ENCODE measurements at regions not wholly inside any gene's neighbourhood (a gene's known extent, or its start where the extent isn't known, plus 50 kb on each side); places are given as distances from the start of the nearest gene placed in this dataset.

GRCh38 chr7:88700725-88701124 lies 58.8 kb upstream of the ZNF804B start:
- intact Hi-C loops (cut with DNase I) = no loop called here
- DNase-seq = no peak

GRCh38 chr7:88694207-88694606 lies 65.3 kb upstream of the ZNF804B start:
- DNase-seq = no peak
- intact Hi-C loops (cut with DNase I) = no loop called here

DNA sequence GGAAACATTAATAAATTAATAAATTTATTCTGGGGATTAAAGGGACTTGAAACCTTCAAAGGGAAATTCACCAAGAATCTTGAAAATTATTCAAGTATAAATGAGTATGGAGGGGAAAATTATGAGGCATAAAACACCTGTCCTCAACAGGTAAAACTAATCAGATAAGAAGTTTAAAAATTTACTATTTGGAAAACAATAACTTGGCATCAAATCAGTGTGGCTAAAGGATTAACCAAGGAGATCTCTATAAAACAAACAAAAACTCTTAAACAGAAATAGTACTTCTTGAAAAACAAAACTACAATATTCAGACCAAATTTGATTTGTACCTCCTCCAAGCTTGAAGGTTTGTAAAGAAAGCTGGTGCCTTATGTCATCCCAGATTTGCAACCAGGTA lies 66.4 kb upstream of the ZNF804B start:
- intact Hi-C loops (cut with DNase I) = no loop called here
- no peak for DNase-seq

- intact Hi-C loops (cut with DNase I) = no loop called here
- DNase-seq = no peak
These were observed 67.0 kb upstream of the ZNF804B start for GRCh38 chr7:88692493-88692892.

GRCh38 chr7:88689821-88690220 lies 69.7 kb upstream of the ZNF804B start:
- intact Hi-C loops (cut with DNase I) = no loop called here
- no peak for DNase-seq

DNA sequence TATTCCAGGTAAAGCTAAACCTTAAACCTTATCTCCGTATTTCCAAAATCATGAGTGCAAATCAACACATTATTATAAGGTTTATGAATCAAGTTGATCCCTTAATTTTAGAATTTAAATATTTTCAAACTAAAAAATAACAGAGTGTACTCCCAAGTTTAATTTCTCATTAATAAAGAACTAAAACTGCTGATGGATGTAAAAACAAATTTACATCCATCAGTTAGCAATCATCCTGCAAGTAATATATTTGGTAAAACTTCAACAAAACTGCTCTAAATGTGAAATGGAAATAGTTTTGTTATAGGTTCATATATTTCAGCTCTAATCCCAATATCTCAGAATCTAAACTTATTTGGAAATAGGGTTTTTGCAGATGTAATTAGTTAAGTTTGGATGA lies 71.3 kb upstream of the ZNF804B start:
- intact Hi-C loops (cut with DNase I) = no loop called here
- DNase-seq = no peak

- intact Hi-C loops (cut with DNase I) = no loop called here
- no peak for DNase-seq
These were observed 72.9 kb upstream of the ZNF804B start for GRCh38 chr7:88686468-88687229.

DNA sequence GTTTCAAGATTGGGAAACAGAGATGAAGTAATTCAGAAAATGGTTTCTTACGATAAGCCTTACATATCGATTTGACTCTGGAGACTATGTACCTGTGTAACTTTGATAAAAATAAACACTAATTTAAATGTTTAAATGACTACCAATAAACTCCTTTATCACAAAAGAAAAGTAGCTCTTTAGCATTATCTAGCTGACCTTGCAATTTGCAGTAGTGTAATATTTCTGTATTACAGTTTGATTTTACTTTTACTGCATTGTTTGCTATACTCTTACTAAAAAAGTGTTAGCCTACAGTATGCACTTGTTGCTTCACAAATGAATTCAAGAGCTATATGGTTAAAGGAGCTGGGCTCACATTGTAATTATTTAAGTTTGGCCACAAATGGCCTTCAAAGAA lies 77.8 kb upstream of the ZNF804B start:
- intact Hi-C loops (cut with DNase I) = no loop called here
- no peak for DNase-seq

GRCh38 chr7:88670536-88670935 lies 89.0 kb upstream of the ZNF804B start:
- no peak for DNase-seq
- intact Hi-C loops (cut with DNase I) = no loop called here

DNA sequence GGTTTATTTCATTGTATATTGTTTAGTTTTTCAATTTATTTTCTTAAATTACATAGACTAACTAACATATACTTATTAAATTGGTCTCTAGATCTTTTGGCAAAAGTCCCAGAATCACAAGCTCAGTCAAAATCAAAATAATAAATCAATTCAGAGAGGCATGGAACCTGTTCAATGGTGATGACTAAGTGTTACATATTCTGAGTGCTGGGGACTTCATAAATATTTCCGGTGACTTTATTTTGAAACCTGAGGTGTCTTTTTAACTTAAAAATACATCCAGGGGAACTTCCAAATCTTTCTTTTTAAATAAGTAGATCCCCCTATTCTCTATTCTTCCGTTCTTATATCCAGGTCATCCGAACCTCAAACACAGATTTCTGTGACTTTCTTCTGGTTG lies 89.6 kb upstream of the ZNF804B start:
- intact Hi-C loops (cut with DNase I) = no loop called here
- DNase-seq = no peak

- DNase-seq = no peak
- intact Hi-C loops (cut with DNase I) = no loop called here
These were observed 90.9 kb upstream of the ZNF804B start for GRCh38 chr7:88668591-88668990.

GRCh38 chr7:88666626-88667025 lies 92.9 kb upstream of the ZNF804B start:
- no peak for DNase-seq
- intact Hi-C loops (cut with DNase I) = no loop called here

DNA sequence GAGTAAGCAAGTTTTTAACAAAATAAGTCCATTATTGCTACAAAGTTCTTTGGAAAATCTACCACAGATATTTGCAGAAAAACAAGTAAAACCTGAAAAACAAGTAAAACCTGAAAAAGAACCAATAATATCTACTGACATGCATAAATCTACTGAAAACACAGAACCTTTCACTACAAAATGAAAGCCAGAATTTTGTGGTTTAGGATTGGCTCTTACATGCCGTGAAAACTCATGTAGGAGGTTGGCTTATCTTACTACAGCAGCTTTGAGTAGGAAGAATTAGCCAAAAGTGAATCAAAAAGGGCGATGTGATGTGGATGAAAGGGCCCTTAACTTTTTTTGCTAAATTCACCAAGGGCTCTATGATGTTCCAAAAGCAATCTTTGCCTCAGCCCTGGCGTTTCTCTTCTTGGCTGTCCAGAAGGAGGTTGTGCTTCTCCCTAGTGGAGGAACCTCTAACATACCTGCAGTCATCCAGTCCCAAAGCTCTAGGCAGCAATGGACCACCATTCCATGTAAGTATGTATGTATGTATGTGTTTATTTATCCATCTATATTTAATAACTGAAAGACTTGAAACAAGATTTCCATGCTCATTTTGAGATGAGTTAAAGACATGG lies 93.5 kb upstream of the ZNF804B start:
- intact Hi-C loops (cut with DNase I) = no loop called here
- no peak for DNase-seq

GRCh38 chr7:88664630-88665233 lies 94.8 kb upstream of the ZNF804B start:
- DNase-seq = no peak
- intact Hi-C loops (cut with DNase I) = no loop called here

DNA sequence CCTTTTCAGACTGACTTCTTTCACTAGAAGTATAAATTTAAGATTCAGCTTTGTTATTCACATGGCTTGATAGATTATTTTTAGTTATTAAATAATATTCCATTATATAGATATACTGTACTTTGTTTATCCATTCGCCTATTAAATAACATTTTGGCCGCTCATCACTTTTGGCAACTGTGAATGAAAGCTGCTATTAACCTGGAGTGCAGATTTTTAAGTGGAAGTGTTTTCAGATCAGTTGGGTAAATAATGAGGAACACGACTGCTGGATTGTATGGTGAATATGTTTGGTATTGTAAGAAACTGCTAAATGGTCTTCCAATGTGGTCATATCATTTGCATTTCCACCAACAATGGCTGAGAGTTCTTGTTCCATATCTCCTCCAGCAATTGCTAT lies 97.6 kb upstream of the ZNF804B start:
- intact Hi-C loops (cut with DNase I) = no loop called here
- DNase-seq = no peak

GRCh38 chr7:88647825-88648224 lies 111.7 kb upstream of the ZNF804B start:
- intact Hi-C loops (cut with DNase I) = no loop called here
- no peak for DNase-seq

DNA sequence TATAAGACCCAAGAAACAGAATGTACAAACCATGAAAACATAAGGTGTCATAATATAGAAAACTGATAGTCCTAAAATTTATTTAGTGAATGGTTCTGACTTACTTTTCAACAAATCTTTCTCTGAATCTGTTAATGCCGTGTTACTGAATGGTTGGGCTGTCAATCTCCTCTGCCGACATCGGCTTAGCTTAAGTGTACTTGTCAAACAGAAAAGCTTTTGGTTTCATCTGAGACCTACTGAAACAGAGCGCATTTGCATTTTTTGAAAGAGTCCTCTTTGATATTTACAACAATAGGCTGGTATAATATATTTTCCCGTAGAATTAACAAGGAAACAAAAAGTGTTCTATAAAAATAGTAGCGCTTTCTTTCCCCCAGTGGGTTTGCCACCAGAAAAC lies 120.9 kb upstream of the ZNF804B start:
- no peak for DNase-seq
- intact Hi-C loops (cut with DNase I) = no loop called here

- intact Hi-C loops (cut with DNase I) = no loop called here
- no peak for DNase-seq
These were observed 121.7 kb upstream of the ZNF804B start for GRCh38 chr7:88637795-88638194.

DNA sequence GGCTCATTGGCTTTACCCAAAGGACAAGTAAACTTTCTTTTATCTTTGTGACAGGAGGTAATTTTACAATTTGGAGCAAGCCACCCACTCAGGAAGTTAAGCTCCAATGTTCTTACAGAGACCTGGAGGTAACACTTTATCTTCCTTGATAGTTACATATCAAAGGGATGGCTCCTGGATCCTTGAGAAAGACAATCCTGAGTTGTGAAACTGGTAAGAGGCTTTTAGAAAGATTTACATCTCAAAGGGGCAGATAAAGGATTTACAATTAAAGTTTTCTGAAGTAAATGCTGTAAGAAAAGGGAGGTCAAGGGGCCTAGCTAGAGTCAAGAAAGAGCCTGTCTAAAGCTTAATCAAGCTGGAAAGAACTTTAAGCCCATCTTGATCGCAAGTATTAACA lies 124.4 kb upstream of the ZNF804B start:
- DNase-seq = no peak
- intact Hi-C loops (cut with DNase I) = no loop called here

DNA sequence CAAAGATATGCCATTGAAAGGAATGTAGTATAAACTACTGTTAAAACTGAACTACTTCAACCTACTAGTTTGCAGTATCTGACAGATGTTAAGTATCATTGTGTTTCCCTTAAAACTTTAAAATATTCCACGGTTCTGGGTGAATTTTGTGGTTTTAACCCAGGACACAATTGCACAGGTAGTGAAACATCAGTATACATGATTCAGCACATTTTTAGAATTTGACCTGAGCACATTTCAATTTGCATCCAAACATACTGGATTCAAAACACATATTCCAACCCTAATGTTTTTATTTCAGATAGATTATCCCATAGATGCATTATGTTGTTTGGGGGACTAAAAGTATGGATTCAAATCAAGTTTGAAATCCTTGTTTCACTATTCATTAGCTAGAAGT lies 129.9 kb upstream of the ZNF804B start:
- DNase-seq = no peak
- intact Hi-C loops (cut with DNase I) = no loop called here
